Upper lobe of left lung (tissue), 4 donors: ENCODE measurements at regions not wholly inside any gene's neighbourhood (a gene's known extent, or its start where the extent isn't known, plus 50 kb on each side); places are given as distances from the start of the nearest gene placed in this dataset.

Source experiments
- EP300 ChIP-seq, 4 donors: sonication (generic); formaldehyde crosslinking; IDR thresholded peaks; one replicate each; pipeline ENCODE4 v1.5.1; 2017; ENCODE audit warnings: antibody characterized with exemption in 4 of 4, control low read depth in 2 of 4
- POLR2A ChIP-seq, 4 donors: fragments of 450-650 bp; IDR thresholded peaks; one replicate each; pipeline ENCODE4 v1.5.1; 2016 to 2017; ENCODE audit warnings: antibody characterized with exemption in 4 of 4, mild to moderate bottlenecking in 2 of 4
- POLR2AphosphoS5 ChIP-seq, 2 donors: sonication (generic); formaldehyde crosslinking; IDR thresholded peaks; one replicate each; pipeline ENCODE4 v1.5.1; 2017; ENCODE audit warnings: antibody characterized with exemption in 2 of 2
- TF ChIP-seq, protein P1 (sequence below), 6 experiments: fragments of 450-650 bp in 4 of 6; fragments of 200-600 bp in 2 of 6; sonication (generic) in 2 of 6; IDR thresholded peaks; one replicate each; pipeline ENCODE4 v1.5.1; 2016 to 2019; ENCODE audit warnings: antibody characterized with exemption in 6 of 6

DNA sequence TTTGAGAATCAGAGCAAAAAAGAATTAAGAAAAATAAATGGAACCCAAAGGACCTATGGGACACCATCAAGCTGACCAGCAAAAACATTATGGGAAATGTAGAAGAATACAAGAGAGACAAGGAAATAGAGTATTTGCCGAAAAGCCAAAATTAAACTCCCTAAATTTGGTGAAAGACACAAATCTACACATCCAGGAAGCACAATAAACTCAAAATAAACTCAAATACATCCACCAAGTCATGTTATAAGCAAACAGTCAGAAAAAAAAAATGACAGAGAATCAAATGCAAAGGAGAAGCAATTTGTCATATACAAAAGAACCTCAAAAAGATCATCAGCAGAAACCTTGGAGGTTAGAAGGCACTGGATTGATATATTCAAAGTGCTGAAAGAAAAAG lies 105.4 kb downstream of the ZNF33B start:
- TF ChIP-seq, protein P1, sequence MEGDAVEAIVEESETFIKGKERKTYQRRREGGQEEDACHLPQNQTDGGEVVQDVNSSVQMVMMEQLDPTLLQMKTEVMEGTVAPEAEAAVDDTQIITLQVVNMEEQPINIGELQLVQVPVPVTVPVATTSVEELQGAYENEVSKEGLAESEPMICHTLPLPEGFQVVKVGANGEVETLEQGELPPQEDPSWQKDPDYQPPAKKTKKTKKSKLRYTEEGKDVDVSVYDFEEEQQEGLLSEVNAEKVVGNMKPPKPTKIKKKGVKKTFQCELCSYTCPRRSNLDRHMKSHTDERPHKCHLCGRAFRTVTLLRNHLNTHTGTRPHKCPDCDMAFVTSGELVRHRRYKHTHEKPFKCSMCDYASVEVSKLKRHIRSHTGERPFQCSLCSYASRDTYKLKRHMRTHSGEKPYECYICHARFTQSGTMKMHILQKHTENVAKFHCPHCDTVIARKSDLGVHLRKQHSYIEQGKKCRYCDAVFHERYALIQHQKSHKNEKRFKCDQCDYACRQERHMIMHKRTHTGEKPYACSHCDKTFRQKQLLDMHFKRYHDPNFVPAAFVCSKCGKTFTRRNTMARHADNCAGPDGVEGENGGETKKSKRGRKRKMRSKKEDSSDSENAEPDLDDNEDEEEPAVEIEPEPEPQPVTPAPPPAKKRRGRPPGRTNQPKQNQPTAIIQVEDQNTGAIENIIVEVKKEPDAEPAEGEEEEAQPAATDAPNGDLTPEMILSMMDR (IDR thresholded peaks at IDR 0.05): no peak
- TF ChIP-seq POLR2A (IDR thresholded peaks at IDR 0.05) (no peak), EP300 (IDR thresholded peaks at IDR 0.05) (no peak), POLR2AphosphoS5 (IDR thresholded peaks at IDR 0.05) (no peak)
